HS-27A (cell line): ENCODE measurements at regions not wholly inside any gene's neighbourhood (a gene's known extent, or its start where the extent isn't known, plus 50 kb on each side); places are given as distances from the start of the nearest gene placed in this dataset.

Source experiments
- DNase-seq: peaks from one replicate; pipeline ENCODE4 v3.0.0-alpha.2; 2012; ENCODE audit warnings: low read depth, missing footprints

- DNase-seq: no peak
Measured at GRCh38 chr15:93317772-93318171, 228.8 kb upstream of the RGMA start.

- no peak for DNase-seq
Measured at GRCh38 chr15:93314245-93314644, 225.2 kb upstream of the RGMA start.

GRCh38 chr15:93312891-93313486, 224.0 kb upstream of the RGMA start:
- DNase-seq: no peak

GRCh38 chr15:93311620-93312019, 222.6 kb upstream of the RGMA start:
- no peak for DNase-seq

GRCh38 chr15:93308026-93308690, 219.1 kb upstream of the RGMA start:
- DNase-seq: no peak

- no peak for DNase-seq
Measured at GRCh38 chr15:93307513-93307912, 218.5 kb upstream of the RGMA start.

GRCh38 chr15:93305306-93305705, 216.3 kb upstream of the RGMA start:
- DNase-seq: no peak

- DNase-seq: no peak
Measured at GRCh38 chr15:93302080-93302765, 213.2 kb upstream of the RGMA start.

- DNase-seq: no peak
Measured at GRCh38 chr15:93300796-93301195, 211.8 kb upstream of the RGMA start.

- no peak for DNase-seq
Measured at GRCh38 chr15:93299675-93300074, 210.7 kb upstream of the RGMA start.

- DNase-seq: no peak
Measured at GRCh38 chr15:93298901-93299300, 209.9 kb upstream of the RGMA start.

- no peak for DNase-seq
Measured at GRCh38 chr15:93296759-93297500, 207.9 kb upstream of the RGMA start.

GRCh38 chr15:93294896-93295295, 205.9 kb upstream of the RGMA start:
- DNase-seq: no peak

- DNase-seq: no peak
Measured at GRCh38 chr15:93294066-93294465, 205.1 kb upstream of the RGMA start.

GRCh38 chr15:93291380-93291779, 202.4 kb upstream of the RGMA start:
- DNase-seq: no peak

GRCh38 chr15:93290618-93290946, 201.6 kb upstream of the RGMA start:
- no peak for DNase-seq

GRCh38 chr15:93289941-93290617, 201.1 kb upstream of the RGMA start:
- DNase-seq: no peak

- no peak for DNase-seq
Measured at GRCh38 chr15:93288728-93289294, 199.8 kb upstream of the RGMA start.

- no peak for DNase-seq
Measured at GRCh38 chr15:93286446-93286845, 197.4 kb upstream of the RGMA start.

GRCh38 chr15:93283854-93284253, 194.8 kb upstream of the RGMA start:
- DNase-seq: no peak

- DNase-seq: no peak
Measured at GRCh38 chr15:93282808-93283207, 193.8 kb upstream of the RGMA start.

- DNase-seq: no peak
Measured at GRCh38 chr15:93278783-93279182, 189.8 kb upstream of the RGMA start.
